ENCODE measurements at regions not wholly inside any gene's neighbourhood (a gene's known extent, or its start where the extent isn't known, plus 50 kb on each side); places are given as distances from the start of the nearest gene placed in this dataset.

DNA sequence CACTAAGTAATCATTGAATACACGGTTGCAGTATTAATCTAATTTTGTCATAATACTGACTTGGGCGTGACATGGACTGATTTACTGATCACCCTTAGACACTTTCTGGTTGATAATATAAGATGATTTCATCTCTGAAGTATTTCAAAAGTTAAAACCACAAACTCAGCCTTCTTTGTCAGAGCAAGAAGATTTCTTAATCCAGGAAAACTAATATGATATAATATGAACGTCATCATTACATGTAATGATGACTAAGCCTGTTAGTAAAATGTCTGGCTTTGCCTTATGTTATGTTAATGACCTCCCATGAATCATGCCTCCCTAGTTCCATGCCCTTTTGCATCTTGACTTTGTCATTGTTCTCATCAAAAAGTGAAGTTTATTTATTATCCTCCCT lies 1325.0 kb upstream of the CDH2 start:
- TF ChIP-seq, protein P1, sequence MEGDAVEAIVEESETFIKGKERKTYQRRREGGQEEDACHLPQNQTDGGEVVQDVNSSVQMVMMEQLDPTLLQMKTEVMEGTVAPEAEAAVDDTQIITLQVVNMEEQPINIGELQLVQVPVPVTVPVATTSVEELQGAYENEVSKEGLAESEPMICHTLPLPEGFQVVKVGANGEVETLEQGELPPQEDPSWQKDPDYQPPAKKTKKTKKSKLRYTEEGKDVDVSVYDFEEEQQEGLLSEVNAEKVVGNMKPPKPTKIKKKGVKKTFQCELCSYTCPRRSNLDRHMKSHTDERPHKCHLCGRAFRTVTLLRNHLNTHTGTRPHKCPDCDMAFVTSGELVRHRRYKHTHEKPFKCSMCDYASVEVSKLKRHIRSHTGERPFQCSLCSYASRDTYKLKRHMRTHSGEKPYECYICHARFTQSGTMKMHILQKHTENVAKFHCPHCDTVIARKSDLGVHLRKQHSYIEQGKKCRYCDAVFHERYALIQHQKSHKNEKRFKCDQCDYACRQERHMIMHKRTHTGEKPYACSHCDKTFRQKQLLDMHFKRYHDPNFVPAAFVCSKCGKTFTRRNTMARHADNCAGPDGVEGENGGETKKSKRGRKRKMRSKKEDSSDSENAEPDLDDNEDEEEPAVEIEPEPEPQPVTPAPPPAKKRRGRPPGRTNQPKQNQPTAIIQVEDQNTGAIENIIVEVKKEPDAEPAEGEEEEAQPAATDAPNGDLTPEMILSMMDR (IDR thresholded peaks at IDR 0.05): no peak
- no peak for TF ChIP-seq POLR2A (IDR thresholded peaks at IDR 0.05)
